B cell (primary cell): ENCODE measurements at regions not wholly inside any gene's neighbourhood (a gene's known extent, or its start where the extent isn't known, plus 50 kb on each side); places are given as distances from the start of the nearest gene placed in this dataset.

Experiments used
- CTCF ChIP-seq: fragments of 200-600 bp; IDR thresholded peaks from one replicate; pipeline ENCODE4 v1.8.0; 2022; ENCODE audit warnings: antibody characterized with exemption, mild to moderate bottlenecking
- EZH2 ChIP-seq: IDR thresholded peaks from 2 replicates; pipeline ENCODE4 v1.6.1; 2012; ENCODE audit warnings: borderline replicate concordance, low read depth, mild to moderate bottlenecking, moderate library complexity, low read length; ENCODE audit not compliant: insufficient read depth, poor library complexity, severe bottlenecking

GRCh38 chr11:88433536-88434230 lies 96.1 kb upstream of the CTSC start:
- no peak for TF ChIP-seq CTCF
- no peak for TF ChIP-seq EZH2
